GM23248 (cell line): ENCODE measurements at regions not wholly inside any gene's neighbourhood (a gene's known extent, or its start where the extent isn't known, plus 50 kb on each side); places are given as distances from the start of the nearest gene placed in this dataset.

Source experiments
- DNase-seq: peaks from one replicate; pipeline ENCODE4 v3.0.0-alpha.2; 2015
- H2AFZ ChIP-seq: fragments of 200-600 bp; sonication (generic); 2 replicates; pipeline ENCODE4 v1.6.1; 2016; ENCODE audit warnings: antibody characterized with exemption
- H3F3A ChIP-seq: fragments of 200-600 bp; sonication (generic); 2 replicates; pipeline ENCODE4 v1.6.1; 2016; ENCODE audit warnings: mild to moderate bottlenecking, antibody characterized with exemption, mixed run types; ENCODE audit not compliant: insufficient read depth
- H3K27ac ChIP-seq: fragments of 200-600 bp; sonication (generic); 2 replicates; pipeline ENCODE4 v1.5.1; 2016; ENCODE audit warnings: mild to moderate bottlenecking
- H3K27me3 ChIP-seq: fragments of 200-600 bp; sonication (generic); replicated peaks from 2 replicates; pipeline ENCODE4 v1.6.1; 2016; ENCODE audit warnings: mild to moderate bottlenecking; ENCODE audit not compliant: insufficient read depth
- H3K36me3 ChIP-seq: fragments of 200-600 bp; sonication (generic); 2 replicates; pipeline ENCODE4 v1.6.1; 2016; ENCODE audit warnings: low read depth, mild to moderate bottlenecking
- H3K4me1 ChIP-seq: fragments of 200-600 bp; sonication (generic); 2 replicates; pipeline ENCODE4 v1.6.1; 2016; ENCODE audit warnings: mild to moderate bottlenecking; ENCODE audit not compliant: insufficient read depth
- H3K4me2 ChIP-seq: fragments of 200-600 bp; sonication (generic); one replicate; pipeline ENCODE4 v1.6.1; 2016; ENCODE audit warnings: mild to moderate bottlenecking; ENCODE audit not compliant: unreplicated experiment
- H3K4me3 ChIP-seq: fragments of 200-600 bp; sonication (generic); 2 replicates; pipeline ENCODE4 v1.5.1; 2016; ENCODE audit warnings: mild to moderate bottlenecking
- H3K79me2 ChIP-seq: fragments of 200-600 bp; sonication (generic); 2 replicates; pipeline ENCODE4 v1.6.1; 2016; ENCODE audit warnings: mild to moderate bottlenecking; ENCODE audit not compliant: insufficient read depth
- H3K9ac ChIP-seq: fragments of 200-600 bp; sonication (generic); 2 replicates; pipeline ENCODE4 v1.6.1; 2016; ENCODE audit warnings: mild to moderate bottlenecking
- H3K9me2 ChIP-seq: fragments of 200-600 bp; sonication (generic); 2 replicates; pipeline ENCODE4 v1.6.1; 2016; ENCODE audit warnings: mixed run types, mild to moderate bottlenecking, moderate library complexity; ENCODE audit not compliant: insufficient read depth
- H3K9me3 ChIP-seq: fragments of 200-600 bp; sonication (generic); one replicate; pipeline ENCODE4 v1.6.1; 2017; ENCODE audit warnings: low read depth
- H4K20me1 ChIP-seq: fragments of 200-600 bp; sonication (generic); 2 replicates; pipeline ENCODE4 v1.6.0; 2016; ENCODE audit not compliant: insufficient read depth
- EZH2 ChIP-seq: fragments of 200-600 bp; sonication (generic); IDR thresholded peaks from 2 replicates; pipeline ENCODE4 v1.6.1; 2018; ENCODE audit warnings: antibody characterized with exemption, mild to moderate bottlenecking; ENCODE audit not compliant: insufficient read depth, poor library complexity, severe bottlenecking
- EZH2phosphoT487 ChIP-seq: fragments of 200-600 bp; sonication (generic); IDR thresholded peaks from 2 replicates; pipeline ENCODE4 v1.6.1; 2018; ENCODE audit warnings: antibody characterized with exemption, moderate library complexity, mild to moderate bottlenecking, low read depth; ENCODE audit not compliant: insufficient read depth
- WGBS, 2 experiments: methylation state at CpG; one replicate each; pipeline ENCODE4 v1.1.6; 2015 to 2017; ENCODE audit warnings: low lambda C conversion rate in 2 of 2, low coverage in 1 of 2; ENCODE audit errors: missing lambda C conversion rate in 2 of 2; 5-methylcytosine and 5-hydroxymethylcytosine counted together
- in situ Hi-C: fragments of 300-500 bp; cut with MboI; formaldehyde crosslinking; loops from 2 replicates; pipeline ENCODE4 v1.15.0; 2020

- Histone ChIP-seq H3K36me3 (no peaks in the 10 kb centered on the region), H4K20me1 (no peaks in the 10 kb centered on the region), H3K9ac (no peak overlapping the region), H3K4me3 (no peak overlapping the region), H3K9me2 (no peaks in the 10 kb centered on the region), H3F3A (no peaks in the 10 kb centered on the region), H2AFZ (no peak overlapping the region), H3K4me1 (no peaks in the 10 kb centered on the region), H3K27me3 (no peaks in the 10 kb centered on the region; the same call in 1 of the 2 replicates), H3K4me2 (no peak overlapping the region), H3K9me3 (no peaks in the 10 kb centered on the region), H3K79me2 (no peaks in the 10 kb centered on the region), H3K27ac (no peak overlapping the region)
- TF ChIP-seq EZH2 (no peak), EZH2phosphoT487 (no peak)
- WGBS, 2 experiments: 5 to 7% methylated on average over 2 of the region's 2 CpGs
- DNase-seq: no peak
- in situ Hi-C loops: no loop called here
These were observed 413.0 kb upstream of the RBMS3 start for GRCh38 chr3:28867836-28868235.

- no peak for DNase-seq
- H3F3A ChIP-seq: no peaks in the 10 kb centered on the region
- no peak overlapping the region for H3K9ac ChIP-seq
- no peaks in the 10 kb centered on the region for H3K79me2 ChIP-seq
- H3K4me3 ChIP-seq: no peak overlapping the region
- no peaks in the 10 kb centered on the region; the same call in 1 of the 2 replicates for H3K27me3 ChIP-seq
- no peak overlapping the region for H2AFZ ChIP-seq
- no peaks in the 10 kb centered on the region for H3K36me3 ChIP-seq
- in situ Hi-C loops: no loop called here
- no peak overlapping the region for H3K27ac ChIP-seq
- no peaks in the 10 kb centered on the region for H3K9me2 ChIP-seq
- no peaks in the 10 kb centered on the region for H3K4me1 ChIP-seq
- TF ChIP-seq EZH2phosphoT487 (no peak), EZH2 (no peak)
- H3K9me3 ChIP-seq: no peaks in the 10 kb centered on the region
- no peaks in the 10 kb centered on the region for H4K20me1 ChIP-seq
- no peak overlapping the region for H3K4me2 ChIP-seq
- 34 to 54% methylated on average over 2 of the region's 2 CpGs for WGBS, 2 experiments
These were observed 412.0 kb upstream of the RBMS3 start for GRCh38 chr3:28868897-28869296.

- H3K9me2 ChIP-seq: no peaks in the 10 kb centered on the region
- no peak overlapping the region for H3K4me3 ChIP-seq
- H2AFZ ChIP-seq: no peak overlapping the region
- H4K20me1 ChIP-seq: no peaks in the 10 kb centered on the region
- WGBS, 2 experiments: 57 to 73% methylated on average over 1 of the region's 1 CpG
- in situ Hi-C loops: no loop called here
- H3K4me2 ChIP-seq: no peak overlapping the region
- H3K79me2 ChIP-seq: no peaks in the 10 kb centered on the region
- no peaks in the 10 kb centered on the region for H3K9me3 ChIP-seq
- TF ChIP-seq EZH2phosphoT487 (no peak), EZH2 (no peak)
- no peak overlapping the region for H3K27ac ChIP-seq
- no peaks in the 10 kb centered on the region for H3K36me3 ChIP-seq
- no peak for DNase-seq
- H3K27me3 ChIP-seq: no peaks in the 10 kb centered on the region; the same call in 1 of the 2 replicates
- no peak overlapping the region for H3K9ac ChIP-seq
- H3K4me1 ChIP-seq: no peaks in the 10 kb centered on the region
- no peaks in the 10 kb centered on the region for H3F3A ChIP-seq
These were observed 403.0 kb upstream of the RBMS3 start for GRCh38 chr3:28877912-28878311.

GRCh38 chr3:28890373-28890772, 390.5 kb upstream of the RBMS3 start:
- Histone ChIP-seq H4K20me1 (no peaks in the 10 kb centered on the region), H3K9me3 (no peaks in the 10 kb centered on the region), H3K36me3 (no peaks in the 10 kb centered on the region), H3K9me2 (no peaks in the 10 kb centered on the region; the same call in 1 of the 2 replicates), H3K9ac (no peak overlapping the region), H3K27ac (no peak overlapping the region), H3K27me3 (no peaks in the 10 kb centered on the region), H3K4me3 (no peak overlapping the region), H3K4me2 (no peak overlapping the region), H3K4me1 (no peaks in the 10 kb centered on the region), H2AFZ (no peak overlapping the region), H3K79me2 (no peaks in the 10 kb centered on the region), H3F3A (no peaks in the 10 kb centered on the region)
- in situ Hi-C loops: no loop called here
- DNase-seq: no peak
- TF ChIP-seq EZH2phosphoT487 (no peak), EZH2 (no peak)
- WGBS, 2 experiments: 71 to 79% methylated on average over 1 of the region's 1 CpG

GRCh38 chr3:28891485-28891884, 389.4 kb upstream of the RBMS3 start:
- Histone ChIP-seq H3K9ac (no peak overlapping the region), H3K27me3 (no peaks in the 10 kb centered on the region), H3K27ac (no peak overlapping the region), H3K79me2 (no peaks in the 10 kb centered on the region), H4K20me1 (no peaks in the 10 kb centered on the region), H3K36me3 (no peaks in the 10 kb centered on the region), H3F3A (no peaks in the 10 kb centered on the region), H3K9me3 (no peaks in the 10 kb centered on the region), H3K4me1 (no peaks in the 10 kb centered on the region), H3K9me2 (no peaks in the 10 kb centered on the region; the same call in 1 of the 2 replicates), H3K4me2 (no peak overlapping the region), H3K4me3 (no peak overlapping the region), H2AFZ (no peak overlapping the region)
- WGBS, 2 experiments: 81 to 93% methylated on average over 4 of the region's 4 CpGs
- no peak for DNase-seq
- in situ Hi-C loops: no loop called here
- TF ChIP-seq EZH2phosphoT487: no peak
- TF ChIP-seq EZH2: no peak
